Mesodermal cell (in vitro differentiated cells): ENCODE measurements at regions not wholly inside any gene's neighbourhood (a gene's known extent, or its start where the extent isn't known, plus 50 kb on each side); places are given as distances from the start of the nearest gene placed in this dataset.

Experiments used
- H3K27ac ChIP-seq: 2 replicates; pipeline ENCODE4 v1.7.0; 2013; ENCODE audit warnings: mild to moderate bottlenecking, low read depth, low read length, moderate library complexity; ENCODE audit not compliant: severe bottlenecking
- H3K36me3 ChIP-seq: 2 replicates; pipeline ENCODE4 v1.7.1; 2013; ENCODE audit warnings: mild to moderate bottlenecking, low read length, moderate library complexity; ENCODE audit not compliant: control insufficient read depth, insufficient read depth
- H3K4me1 ChIP-seq: one replicate; pipeline ENCODE4 v1.7.1; 2013; ENCODE audit warnings: mild to moderate bottlenecking, low read length; ENCODE audit not compliant: insufficient read depth, control insufficient read depth, poor library complexity, severe bottlenecking
- H3K4me3 ChIP-seq: 2 replicates; pipeline ENCODE4 v1.7.0; 2013; ENCODE audit warnings: low read length, control low read depth, mild to moderate bottlenecking; ENCODE audit not compliant: insufficient read depth, poor library complexity, severe bottlenecking; ENCODE audit errors: extremely low read depth
- H3K9me3 ChIP-seq: 2 replicates; pipeline ENCODE4 v1.7.1; 2013; ENCODE audit warnings: mild to moderate bottlenecking, low read length, moderate library complexity; ENCODE audit not compliant: control insufficient read depth
- WGBS, 2 experiments: methylation state at CpG; one replicate each; pipeline ENCODE4 v1.1.5; 2013; ENCODE audit warnings: missing lambda C conversion rate in 2 of 2; ENCODE audit not compliant: insufficient coverage in 2 of 2; 5-methylcytosine and 5-hydroxymethylcytosine counted together

DNA sequence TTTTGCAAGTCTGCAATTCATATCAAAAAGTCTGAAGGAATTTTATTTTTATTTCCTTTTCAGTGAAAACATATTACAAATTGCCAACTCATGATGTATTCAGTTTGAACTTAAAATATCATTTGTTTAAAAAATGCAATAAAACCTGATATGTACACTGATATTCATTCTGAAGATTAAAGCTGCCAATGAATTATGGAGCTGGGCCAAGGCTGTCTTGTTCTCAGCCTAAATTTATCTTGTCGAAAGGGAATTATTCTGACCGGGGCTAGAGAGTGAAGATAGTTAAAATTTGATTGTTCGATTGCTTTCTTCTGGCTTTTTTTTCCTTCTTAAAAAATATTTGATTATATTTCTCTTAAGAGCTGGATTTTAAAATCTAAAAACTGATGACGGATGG is 54.0 kb upstream of the RBFOX1 start:
- H3K36me3 ChIP-seq: no peaks in the 10 kb centered on the region
- H3K4me1 ChIP-seq: no peaks in the 10 kb centered on the region
- H3K27ac ChIP-seq: no peak overlapping the region
- H3K9me3 ChIP-seq: no peaks in the 10 kb centered on the region
- H3K4me3 ChIP-seq: no peak overlapping the region
- WGBS, 2 experiments: no CpG with 5 or more reads among the region's 4 CpGs

DNA sequence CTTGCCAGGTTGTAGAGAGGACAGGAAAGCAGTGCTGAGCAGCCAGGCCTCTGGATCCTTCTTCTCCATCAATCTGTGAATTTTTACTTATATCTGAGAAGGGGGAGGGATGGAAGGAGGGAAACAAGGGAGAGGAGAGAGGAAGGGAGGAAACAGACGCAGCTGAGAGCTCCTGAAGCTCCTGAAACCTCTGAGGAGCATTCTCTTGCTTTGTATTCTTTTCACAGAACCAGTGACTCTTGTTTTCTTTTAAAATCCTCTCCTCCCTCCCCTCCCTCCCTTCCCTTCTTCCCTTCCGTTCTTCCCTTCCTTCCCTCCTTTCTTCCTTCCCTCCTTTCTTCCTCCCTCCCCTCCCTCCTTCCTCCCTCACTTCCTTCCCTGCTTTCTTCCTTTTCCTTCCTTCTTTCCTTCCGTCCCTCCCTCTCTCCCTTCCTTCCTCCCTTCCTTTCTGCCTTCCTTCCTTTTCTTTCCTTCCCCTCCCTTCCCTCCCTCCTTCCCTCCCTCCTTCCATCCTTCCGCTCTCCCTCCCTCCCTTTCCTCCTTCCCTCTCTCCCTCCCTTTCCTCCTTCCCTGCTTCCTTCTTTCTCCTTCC is 60.0 kb upstream of the RBFOX1 start:
- H3K9me3 ChIP-seq: no peaks in the 10 kb centered on the region
- H3K4me3 ChIP-seq: no peak overlapping the region
- WGBS, 2 experiments: 79 to 83% methylated on average over 3 of the region's 4 CpGs
- no peaks in the 10 kb centered on the region for H3K4me1 ChIP-seq
- H3K27ac ChIP-seq: no peak overlapping the region
- no peaks in the 10 kb centered on the region for H3K36me3 ChIP-seq

DNA sequence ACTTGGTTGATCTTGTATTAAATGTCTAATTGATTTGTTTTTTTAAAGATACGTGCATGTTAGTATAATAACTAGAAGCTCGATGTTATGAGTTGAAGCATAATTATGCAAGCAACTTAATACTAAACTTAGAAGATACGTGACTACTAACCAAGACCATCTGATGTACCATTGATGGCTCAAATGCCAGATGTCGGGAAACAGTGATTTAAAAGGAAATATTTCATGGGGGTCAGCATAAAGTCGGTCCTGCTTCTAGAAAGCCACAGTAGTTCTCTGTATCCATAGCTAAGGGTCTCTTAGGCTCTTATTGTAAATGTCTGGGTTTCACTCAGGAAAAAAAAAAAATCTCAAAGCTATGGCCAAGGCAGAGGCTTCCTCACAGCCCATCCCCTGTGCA is 61.2 kb upstream of the RBFOX1 start:
- Histone ChIP-seq H3K4me3 (no peak overlapping the region), H3K9me3 (no peaks in the 10 kb centered on the region), H3K4me1 (no peaks in the 10 kb centered on the region), H3K36me3 (no peaks in the 10 kb centered on the region), H3K27ac (no peak overlapping the region)
- 93 to 100% methylated on average over 1 to 2 of the region's 5 CpGs for WGBS, 2 experiments

DNA sequence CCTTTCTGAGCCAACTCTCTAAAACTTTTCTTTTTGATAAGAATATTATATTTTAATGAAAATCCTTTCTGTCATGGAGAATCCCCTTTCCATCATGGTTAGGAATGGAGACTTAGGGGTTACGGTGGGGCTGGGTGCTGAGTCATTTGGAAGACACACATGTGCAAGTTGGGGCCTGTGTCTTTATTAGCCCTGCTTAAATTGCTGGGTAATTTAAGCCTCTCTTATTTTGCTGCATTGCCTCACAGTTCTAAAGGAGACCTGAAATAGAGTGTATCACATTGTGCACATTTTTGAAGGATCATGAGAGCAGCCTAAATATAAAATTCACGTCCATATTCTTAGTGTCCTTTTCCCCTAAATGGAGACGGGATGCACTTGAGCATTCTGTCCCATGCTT is 61.8 kb upstream of the RBFOX1 start:
- no peak overlapping the region for H3K4me3 ChIP-seq
- no peaks in the 10 kb centered on the region for H3K9me3 ChIP-seq
- H3K36me3 ChIP-seq: no peaks in the 10 kb centered on the region
- no peaks in the 10 kb centered on the region for H3K4me1 ChIP-seq
- WGBS, 2 experiments: 70 to 72% methylated on average over 2 of the region's 3 CpGs
- H3K27ac ChIP-seq: no peak overlapping the region

DNA sequence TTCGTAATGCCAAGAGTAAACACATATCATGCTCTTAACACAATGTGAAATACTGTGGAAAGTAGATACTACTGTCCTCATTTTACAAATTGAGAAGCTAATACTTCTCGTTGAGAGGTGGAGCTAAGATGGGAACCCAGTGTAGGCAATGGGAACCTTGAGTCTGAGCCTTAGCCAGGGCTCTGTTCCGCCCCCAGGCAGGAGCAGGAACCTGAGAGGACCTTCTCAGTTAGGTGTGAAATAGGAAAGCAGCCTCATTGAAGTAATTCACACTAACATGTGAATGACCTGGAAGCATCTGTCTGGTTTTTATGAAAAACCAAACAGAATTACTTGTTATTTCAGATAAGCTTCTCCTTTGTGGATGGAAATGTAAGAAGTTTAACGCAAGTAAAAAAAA is 62.6 kb upstream of the RBFOX1 start:
- H3K36me3 ChIP-seq: no peaks in the 10 kb centered on the region
- H3K9me3 ChIP-seq: no peaks in the 10 kb centered on the region
- H3K4me3 ChIP-seq: no peak overlapping the region
- H3K27ac ChIP-seq: no peak overlapping the region
- WGBS, 2 experiments: 80% methylated on average over 1 of the region's 4 CpGs; no CpG with 5 or more reads in 1 of the 2 experiments
- no peaks in the 10 kb centered on the region for H3K4me1 ChIP-seq

DNA sequence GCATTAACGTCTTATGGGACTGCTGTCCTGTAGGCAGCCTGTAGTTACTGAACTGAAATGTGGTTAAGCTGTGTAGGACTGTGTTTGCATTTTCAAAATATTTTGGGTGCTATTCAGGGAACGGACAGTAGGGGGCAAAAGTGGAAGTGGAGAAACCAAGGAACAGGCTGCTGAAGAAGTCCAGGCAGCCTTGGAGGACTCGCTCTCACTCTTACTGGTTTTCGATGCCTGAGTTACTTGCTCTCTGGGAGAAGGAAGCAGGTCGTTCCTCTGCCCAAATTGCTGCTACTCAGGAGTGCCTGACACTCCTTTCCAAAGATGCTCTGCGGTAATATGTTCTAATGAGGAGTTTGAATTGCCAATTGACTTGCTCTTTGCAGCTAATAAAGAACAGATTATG is 64.5 kb upstream of the RBFOX1 start:
- H3K4me1 ChIP-seq: no peaks in the 10 kb centered on the region
- 18 to 26% methylated on average over 6 of the region's 6 CpGs for WGBS, 2 experiments
- no peak overlapping the region for H3K4me3 ChIP-seq
- no peak overlapping the region for H3K27ac ChIP-seq
- no peaks in the 10 kb centered on the region for H3K36me3 ChIP-seq
- H3K9me3 ChIP-seq: no peaks in the 10 kb centered on the region

DNA sequence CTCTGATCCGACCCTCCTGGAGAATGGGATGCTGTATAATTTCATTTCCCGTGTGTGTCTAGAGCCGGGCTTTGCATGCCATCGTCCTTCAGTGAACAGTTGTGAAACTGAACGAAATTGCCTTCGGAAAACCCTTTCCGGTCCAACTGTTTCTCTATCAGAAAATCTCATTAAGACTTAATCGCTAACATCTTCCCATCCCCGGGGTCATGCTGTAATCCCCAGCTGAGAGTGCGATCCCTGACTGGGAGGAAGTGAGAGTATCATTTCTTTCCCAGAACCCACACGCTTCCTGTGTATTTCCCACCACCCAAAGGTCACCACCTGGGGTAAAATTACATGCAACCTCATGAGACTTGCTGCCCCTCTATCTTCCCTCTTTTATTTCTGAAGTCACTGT is 75.6 kb upstream of the RBFOX1 start:
- no peaks in the 10 kb centered on the region for H3K9me3 ChIP-seq
- no peak overlapping the region for H3K27ac ChIP-seq
- 83 to 93% methylated on average over 6 to 10 of the region's 11 CpGs for WGBS, 2 experiments
- no peaks in the 10 kb centered on the region for H3K36me3 ChIP-seq
- no peaks in the 10 kb centered on the region for H3K4me1 ChIP-seq
- no peak overlapping the region for H3K4me3 ChIP-seq

DNA sequence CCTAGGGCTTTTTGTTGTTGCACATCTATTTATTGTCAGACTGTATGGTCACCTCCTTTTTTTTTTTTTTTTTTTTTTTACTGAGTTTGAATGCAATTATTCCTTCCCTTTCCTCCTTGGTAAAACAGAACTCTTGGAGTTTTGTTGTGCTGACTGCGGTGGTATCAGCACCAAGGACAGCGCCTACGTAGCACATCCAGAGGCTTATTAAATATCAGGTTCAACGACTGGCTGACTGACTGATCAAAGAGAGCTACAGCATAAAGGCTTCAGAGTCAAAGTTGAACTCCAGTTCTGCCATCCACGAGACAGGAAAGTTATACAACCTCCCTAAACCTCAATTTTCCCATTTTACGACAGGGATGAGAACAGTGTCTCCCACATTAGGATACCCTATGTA is 86.1 kb upstream of the RBFOX1 start:
- Histone ChIP-seq H3K9me3 (no peaks in the 10 kb centered on the region), H3K36me3 (no peaks in the 10 kb centered on the region), H3K4me1 (no peaks in the 10 kb centered on the region), H3K27ac (no peak overlapping the region), H3K4me3 (no peak overlapping the region)
- 13 to 44% methylated on average over 4 of the region's 6 CpGs for WGBS, 2 experiments

DNA sequence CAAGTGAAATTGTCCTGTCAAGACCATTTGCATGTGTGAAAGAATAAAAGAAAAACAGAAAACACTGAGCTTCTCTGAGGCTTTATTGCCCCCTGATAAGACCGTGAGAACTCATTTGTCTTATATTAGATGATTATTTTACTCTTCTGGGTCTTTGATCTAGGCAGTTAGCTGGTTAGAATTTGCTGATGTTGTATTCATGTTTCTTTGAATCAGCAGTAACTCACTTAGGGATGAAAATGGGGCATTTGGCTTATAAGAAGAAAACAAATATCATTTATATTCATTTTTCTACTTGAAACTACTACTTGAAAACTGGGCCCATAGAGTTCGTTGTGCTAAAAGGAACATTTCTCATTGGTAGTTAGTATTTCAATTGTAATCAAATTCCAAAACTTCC is 93.1 kb upstream of the RBFOX1 start:
- H3K4me1 ChIP-seq: no peaks in the 10 kb centered on the region
- no peaks in the 10 kb centered on the region for H3K9me3 ChIP-seq
- H3K4me3 ChIP-seq: no peak overlapping the region
- WGBS, 2 experiments: no CpG with 5 or more reads among the region's 2 CpGs
- H3K27ac ChIP-seq: no peak overlapping the region
- H3K36me3 ChIP-seq: no peaks in the 10 kb centered on the region

DNA sequence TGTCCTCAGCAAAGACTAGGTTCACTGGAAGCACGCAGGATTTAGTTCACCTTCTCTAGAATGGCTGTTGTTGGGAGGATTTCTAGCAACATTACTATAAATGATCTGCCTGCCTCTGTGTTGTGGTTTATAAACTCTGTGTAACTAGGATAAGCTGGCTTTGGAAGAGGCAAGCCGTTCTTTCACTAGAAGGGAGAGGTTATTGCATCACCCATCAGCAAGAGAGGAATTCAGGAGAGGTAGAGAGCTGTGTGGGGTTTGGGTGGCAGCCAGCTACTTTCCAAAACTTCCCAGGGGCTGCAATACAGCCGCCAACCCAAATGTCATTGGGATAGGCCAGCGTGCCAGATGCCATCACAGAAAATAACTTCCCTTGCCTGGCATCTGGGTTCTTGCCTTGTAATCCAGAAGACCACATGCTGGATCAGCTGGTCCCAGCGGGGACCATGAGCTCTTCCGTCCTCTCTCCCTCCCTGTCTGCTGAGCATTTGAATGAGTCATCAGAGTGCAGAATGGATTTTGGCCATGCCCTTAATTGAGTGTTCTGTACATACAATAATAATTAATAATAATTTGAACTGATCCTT is 95.7 kb upstream of the RBFOX1 start:
- 92% methylated on average over 2 to 3 of the region's 6 CpGs for WGBS, 2 experiments
- no peaks in the 10 kb centered on the region for H3K9me3 ChIP-seq
- no peak overlapping the region for H3K4me3 ChIP-seq
- H3K36me3 ChIP-seq: no peaks in the 10 kb centered on the region
- H3K4me1 ChIP-seq: no peaks in the 10 kb centered on the region
- H3K27ac ChIP-seq: no peak overlapping the region

DNA sequence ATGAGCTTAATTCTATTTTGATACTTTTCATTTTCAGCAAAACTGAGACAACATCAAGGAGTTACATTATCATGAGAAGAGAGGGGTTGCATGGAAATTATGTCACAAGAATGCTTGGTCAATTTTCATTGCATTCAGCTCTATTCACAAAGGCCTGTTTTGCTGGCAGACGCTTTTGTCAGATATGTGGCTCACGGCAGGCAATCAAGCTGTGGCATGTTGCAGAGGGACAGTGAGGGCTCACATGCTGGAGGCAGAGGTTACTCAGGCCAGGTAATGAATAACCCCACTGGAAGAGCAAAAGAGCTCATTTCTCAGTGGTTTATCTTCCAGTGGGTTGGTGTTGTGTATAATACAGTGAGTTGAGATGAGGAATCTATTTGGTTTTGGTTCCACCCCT is 98.7 kb upstream of the RBFOX1 start:
- H3K36me3 ChIP-seq: no peaks in the 10 kb centered on the region
- H3K9me3 ChIP-seq: no peaks in the 10 kb centered on the region
- WGBS, 2 experiments: 0 to 55% methylated on average over 1 to 2 of the region's 2 CpGs
- no peak overlapping the region for H3K27ac ChIP-seq
- no peaks in the 10 kb centered on the region for H3K4me1 ChIP-seq
- no peak overlapping the region for H3K4me3 ChIP-seq
